Mesenchymal stem cell (in vitro differentiated cells and primary cell): ENCODE measurements at regions not wholly inside any gene's neighbourhood (a gene's known extent, or its start where the extent isn't known, plus 50 kb on each side); places are given as distances from the start of the nearest gene placed in this dataset.

Experiments used
- DNase-seq: peaks from one replicate; pipeline ENCODE4 v3.0.0-alpha.2; 2013
- H2AFZ ChIP-seq: one replicate; pipeline ENCODE4 v1.6.1; 2013; ENCODE audit warnings: low read depth, mild to moderate bottlenecking, control low read depth, inconsistent platforms, low read length, moderate library complexity
- H2AK5ac ChIP-seq: 2 replicates; pipeline ENCODE4 v1.6.1; 2013; ENCODE audit warnings: low read length, moderate library complexity, mild to moderate bottlenecking, inconsistent platforms; ENCODE audit not compliant: severe bottlenecking
- H2BK120ac ChIP-seq: one replicate; pipeline ENCODE4 v1.6.1; 2013; ENCODE audit warnings: low read depth, mild to moderate bottlenecking, inconsistent platforms, low read length, moderate library complexity
- H2BK12ac ChIP-seq, 2 experiments: one replicate each; pipeline ENCODE4 v1.6.1; 2013; ENCODE audit warnings: inconsistent platforms in 2 of 2, low read length in 2 of 2, mild to moderate bottlenecking in 2 of 2, moderate library complexity in 2 of 2, control low read depth in 1 of 2
- H2BK15ac ChIP-seq: one replicate; pipeline ENCODE4 v1.6.1; 2013; ENCODE audit warnings: mild to moderate bottlenecking, low read depth, inconsistent platforms; ENCODE audit not compliant: poor library complexity, severe bottlenecking
- H2BK5ac ChIP-seq: 2 replicates; pipeline ENCODE4 v1.6.1; 2013; ENCODE audit warnings: low read depth, mild to moderate bottlenecking, low read length, control low read depth, inconsistent platforms; ENCODE audit not compliant: poor library complexity, severe bottlenecking
- H3K14ac ChIP-seq, 2 experiments: one replicate each; pipeline ENCODE4 v1.6.1; 2013; ENCODE audit warnings: inconsistent platforms in 2 of 2, low read length in 2 of 2, control low read depth in 1 of 2, mild to moderate bottlenecking in 1 of 2, moderate library complexity in 1 of 2
- H3K18ac ChIP-seq, 2 experiments: one replicate each; pipeline ENCODE4 v1.6.1; 2013; ENCODE audit warnings: inconsistent platforms in 2 of 2, low read length in 2 of 2, control low read depth in 1 of 2, low read depth in 1 of 2, mild to moderate bottlenecking in 1 of 2
- H3K23ac ChIP-seq, 2 experiments: one replicate each; pipeline ENCODE4 v1.6.1; 2013; ENCODE audit warnings: inconsistent platforms in 2 of 2, low read length in 2 of 2, mild to moderate bottlenecking in 2 of 2, moderate library complexity in 2 of 2, control low read depth in 1 of 2
- H3K27ac ChIP-seq: 2 replicates; pipeline ENCODE4 v1.5.1; 2013; ENCODE audit warnings: mild to moderate bottlenecking, moderate library complexity, low read length, control low read depth, inconsistent platforms; ENCODE audit not compliant: poor library complexity, severe bottlenecking
- H3K27me3 ChIP-seq, 2 experiments: 2 replicates each; pipeline versions ENCODE4 v1.6.1 to v1.7.0; 2013; ENCODE audit warnings: low read length in 2 of 2, mild to moderate bottlenecking in 2 of 2, moderate library complexity in 2 of 2, control low read depth in 1 of 2, inconsistent platforms in 1 of 2; ENCODE audit not compliant: control insufficient read depth in 1 of 2, insufficient read depth in 1 of 2
- H3K36me3 ChIP-seq, 2 experiments: 2 replicates each; pipeline versions ENCODE4 v1.6.1 to v1.7.0; 2013; ENCODE audit warnings: low read length in 2 of 2, control low read depth in 1 of 2, inconsistent platforms in 1 of 2, low read depth in 1 of 2, mild to moderate bottlenecking in 1 of 2; ENCODE audit not compliant: insufficient read depth in 2 of 2, control insufficient read depth in 1 of 2
- H3K4ac ChIP-seq, 2 experiments: one replicate each; pipeline ENCODE4 v1.6.1; 2013; ENCODE audit warnings: inconsistent platforms in 2 of 2, low read length in 2 of 2, mild to moderate bottlenecking in 2 of 2, moderate library complexity in 2 of 2, control low read depth in 1 of 2, low read depth in 1 of 2
- H3K4me1 ChIP-seq: 2 replicates; pipeline ENCODE4 v1.6.1; 2013; ENCODE audit warnings: low read depth, low read length, control low read depth; ENCODE audit not compliant: control insufficient read depth, insufficient read depth
- H3K4me2 ChIP-seq: 2 replicates; pipeline ENCODE4 v1.6.1; 2013; ENCODE audit warnings: low read length, mild to moderate bottlenecking, inconsistent platforms; ENCODE audit not compliant: poor library complexity, severe bottlenecking
- H3K4me3 ChIP-seq, 2 experiments: 2 replicates each; pipeline versions ENCODE4 v1.5.1 to v1.7.0; 2013; ENCODE audit warnings: low read length in 2 of 2, mild to moderate bottlenecking in 2 of 2, control low read depth in 1 of 2, low read depth in 1 of 2; ENCODE audit not compliant: insufficient read depth in 1 of 2
- H3K79me1 ChIP-seq: replicated peaks from 2 replicates; pipeline ENCODE4 v1.6.1; 2013; ENCODE audit warnings: mild to moderate bottlenecking, control low read depth, low read length, inconsistent platforms; ENCODE audit not compliant: poor library complexity, severe bottlenecking
- H3K9ac ChIP-seq: 2 replicates; pipeline ENCODE4 v1.7.0; 2013; ENCODE audit warnings: mild to moderate bottlenecking, low read length, moderate library complexity
- H3K9me3 ChIP-seq: 2 replicates; pipeline ENCODE4 v1.7.0; 2013; ENCODE audit warnings: mild to moderate bottlenecking, low read length; ENCODE audit not compliant: control insufficient read depth
- H4K8ac ChIP-seq: one replicate; pipeline ENCODE4 v1.6.1; 2013; ENCODE audit warnings: inconsistent platforms, mild to moderate bottlenecking, low read length, moderate library complexity
- H4K91ac ChIP-seq: one replicate; pipeline ENCODE4 v1.6.1; 2013; ENCODE audit warnings: mild to moderate bottlenecking, low read length, inconsistent platforms
- WGBS: methylation state at CpG from one replicate; pipeline ENCODE4 v1.1.7; 2013; ENCODE audit warnings: mixed read lengths; 5-methylcytosine and 5-hydroxymethylcytosine counted together

- no peak overlapping the region for H3K4me3 ChIP-seq
- no peak overlapping the region for H3K9ac ChIP-seq
- no peaks in the 10 kb centered on the region for H3K36me3 ChIP-seq
- H3K27me3 ChIP-seq: peaks cover 7 to 18% of the 10 kb centered on the region in 2 experiments
- WGBS: 100% methylated on average over 1 of the region's 5 CpGs
- H2BK15ac ChIP-seq: no peak overlapping the region
- peaks cover 3% of the 10 kb centered on the region for H3K4me1 ChIP-seq
- H3K18ac ChIP-seq: no peak overlapping the region
- H2BK120ac ChIP-seq: no peak overlapping the region
- H3K14ac ChIP-seq: no peak overlapping the region
- no peaks in the 10 kb centered on the region for H3K79me1 ChIP-seq
- no peak overlapping the region for H3K23ac ChIP-seq
- H2BK12ac ChIP-seq: no peak overlapping the region
- H3K9me3 ChIP-seq: no peaks in the 10 kb centered on the region
- H2AK5ac ChIP-seq: no peak overlapping the region
- H3K4me2 ChIP-seq: no peak overlapping the region
- H4K91ac ChIP-seq: no peak overlapping the region
- H2AFZ ChIP-seq: no peak overlapping the region
- no peak for DNase-seq
- H2BK5ac ChIP-seq: no peak overlapping the region
- no peak overlapping the region for H3K27ac ChIP-seq
- H4K8ac ChIP-seq: no peak overlapping the region
- H3K4ac ChIP-seq: no peak overlapping the region
These were observed 139.1 kb upstream of the ERCC6L2 start for GRCh38 chr9:95736370-95736769.

- H3K23ac ChIP-seq: no peak overlapping the region
- H3K36me3 ChIP-seq: no peaks in the 10 kb centered on the region
- H2BK5ac ChIP-seq: no peak overlapping the region
- H3K14ac ChIP-seq: no peak overlapping the region
- no peak overlapping the region for H2BK120ac ChIP-seq
- no peak overlapping the region for H2BK15ac ChIP-seq
- WGBS: 100% methylated on average over 1 of the region's 1 CpG
- no peaks in the 10 kb centered on the region for H3K79me1 ChIP-seq
- no peak overlapping the region for H3K4me3 ChIP-seq
- peaks cover 7 to 18% of the 10 kb centered on the region in 2 experiments for H3K27me3 ChIP-seq
- no peak overlapping the region for H4K8ac ChIP-seq
- no peak overlapping the region for H4K91ac ChIP-seq
- no peak overlapping the region for H2BK12ac ChIP-seq
- H3K4me1 ChIP-seq: peaks cover 3% of the 10 kb centered on the region
- H2AK5ac ChIP-seq: no peak overlapping the region
- H3K18ac ChIP-seq: no peak overlapping the region
- no peak overlapping the region for H3K4ac ChIP-seq
- no peak overlapping the region for H3K27ac ChIP-seq
- no peak for DNase-seq
- H3K4me2 ChIP-seq: no peak overlapping the region
- H3K9me3 ChIP-seq: no peaks in the 10 kb centered on the region
- no peak overlapping the region for H3K9ac ChIP-seq
- no peak overlapping the region for H2AFZ ChIP-seq
These were observed 139.8 kb upstream of the ERCC6L2 start for GRCh38 chr9:95735701-95736100.

DNA sequence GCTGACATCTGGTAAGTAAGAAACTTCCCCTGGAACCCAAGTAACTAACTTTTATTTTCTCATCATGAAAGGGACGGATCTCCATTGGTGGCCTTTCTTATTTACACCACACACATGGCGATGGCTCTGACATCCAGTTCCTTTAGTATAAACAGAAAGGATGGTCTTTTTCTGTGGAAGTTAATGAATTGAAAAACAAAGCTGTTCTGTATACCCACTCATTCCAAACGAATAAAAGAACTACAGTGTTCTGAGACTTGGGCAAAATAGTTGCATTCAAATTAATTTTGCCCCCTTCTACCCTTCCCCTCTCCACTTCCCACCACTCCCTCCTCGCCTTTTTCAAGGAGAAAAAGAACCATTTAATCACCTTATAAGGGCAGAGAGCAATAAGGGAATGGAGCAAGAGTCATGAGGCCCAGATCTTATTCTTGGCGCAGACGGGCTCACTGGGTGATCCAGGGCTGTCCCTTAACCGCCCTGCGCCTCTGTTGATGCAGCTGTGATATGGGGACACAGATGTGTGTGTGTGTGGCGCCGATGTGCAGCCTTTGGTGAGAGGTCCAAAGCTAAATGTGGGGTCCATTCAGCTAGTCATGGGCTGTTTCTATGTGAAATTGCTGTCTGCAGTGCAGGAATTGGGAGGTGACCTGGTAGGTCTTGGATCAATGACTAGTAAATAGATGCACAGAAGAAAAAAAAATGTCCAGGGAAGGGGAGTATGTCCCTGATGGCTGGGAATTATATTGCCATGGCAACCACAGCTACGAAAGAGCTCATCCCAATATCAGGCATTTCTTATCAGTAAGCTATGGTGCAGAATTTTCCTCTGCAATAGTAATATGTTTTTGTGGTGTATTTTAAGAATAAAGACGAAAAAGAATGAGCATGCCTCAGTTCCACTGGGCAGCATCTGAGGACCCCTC lies 141.5 kb upstream of the ERCC6L2 start:
- Histone ChIP-seq H3K79me1 (no peaks in the 10 kb centered on the region), H3K4ac (no peak overlapping the region), H2AK5ac (no peak overlapping the region), H2BK120ac (no peak overlapping the region), H3K4me2 (no peak overlapping the region), H3K14ac (no peak overlapping the region), H3K9me3 (no peaks in the 10 kb centered on the region), H2BK15ac (no peak overlapping the region), H3K27me3 (peaks cover 7 to 18% of the 10 kb centered on the region in 2 experiments), H3K18ac (peak overlapping the region in 1 of 2 experiments; percentile 11), H2BK5ac (no peak overlapping the region), H4K91ac (no peak overlapping the region), H3K4me3 (no peak overlapping the region), H3K23ac (no peak overlapping the region), H3K27ac (no peak overlapping the region), H3K9ac (no peak overlapping the region), H2BK12ac (no peak overlapping the region), H2AFZ (no peak overlapping the region), H4K8ac (no peak overlapping the region), H3K4me1 (peaks cover 3% of the 10 kb centered on the region), H3K36me3 (no peaks in the 10 kb centered on the region)
- WGBS: 86% methylated on average over 11 of the region's 12 CpGs
- DNase-seq: no peak

- Histone ChIP-seq H2AFZ (no peak overlapping the region), H3K4me1 (peaks cover 3% of the 10 kb centered on the region), H3K9ac (no peak overlapping the region), H2BK12ac (no peak overlapping the region), H3K36me3 (no peaks in the 10 kb centered on the region), H2BK5ac (no peak overlapping the region), H2BK15ac (no peak overlapping the region), H2AK5ac (no peak overlapping the region), H3K4ac (no peak overlapping the region), H3K27ac (no peak overlapping the region), H3K14ac (no peak overlapping the region), H3K79me1 (no peaks in the 10 kb centered on the region), H3K4me2 (no peak overlapping the region), H3K4me3 (no peak overlapping the region), H3K23ac (no peak overlapping the region), H3K18ac (no peak overlapping the region), H2BK120ac (no peak overlapping the region), H3K9me3 (no peaks in the 10 kb centered on the region), H4K91ac (no peak overlapping the region), H4K8ac (no peak overlapping the region), H3K27me3 (peaks cover 7 to 17% of the 10 kb centered on the region in 2 experiments)
- WGBS: 37% methylated on average over 6 of the region's 6 CpGs
- peak; percentile 25 for DNase-seq
These were observed 142.4 kb upstream of the ERCC6L2 start for GRCh38 chr9:95732802-95733688.
